OCI-LY7 (cell line): ENCODE measurements at regions not wholly inside any gene's neighbourhood (a gene's known extent, or its start where the extent isn't known, plus 50 kb on each side); places are given as distances from the start of the nearest gene placed in this dataset.

Experiments
- BruUV-seq: library from RNA; stranded (reverse); fragments of 400-500 nt; replicated peaks from 2 replicates; lab custom pipeline; 2021; lab: Mats Ljungman, UMichigan
- CTCF ChIA-PET: fragments of 300-600 bp; sonication (Branson Sonifier 250); formaldehyde crosslinking; loops from one replicate; lab custom pipeline; 2022; ENCODE audit warnings: antibody characterized with exemption; ENCODE audit not compliant: unreplicated experiment; lab: Charles Lee
- POLR2A ChIA-PET: fragments of 300-600 bp; sonication (Branson Sonifier 250); formaldehyde crosslinking; loops from one replicate; lab custom pipeline; 2022; ENCODE audit warnings: antibody characterized with exemption; lab: Charles Lee
- DNase-seq: peaks from one replicate; pipeline ENCODE4 v3.0.0-alpha.2; 2015; ENCODE audit warnings: low spot score
- H2AFZ ChIP-seq: fragments of 200-600 bp; sonication (generic), shearing (Covaris generic); 2 replicates; pipeline ENCODE4 v1.6.1; 2014; ENCODE audit warnings: mild to moderate bottlenecking, antibody characterized with exemption, low read length, moderate library complexity
- H3K27ac ChIP-seq: fragments of 200-600 bp; sonication (generic); 2 replicates; pipeline ENCODE4 v1.5.1; 2014; ENCODE audit warnings: mixed run types, low read depth, mild to moderate bottlenecking, moderate library complexity, low read length, inconsistent platforms; ENCODE audit not compliant: poor library complexity, severe bottlenecking
- H3K36me3 ChIP-seq: fragments of 200-600 bp; sonication (generic); 2 replicates; pipeline ENCODE4 v1.6.1; 2014; ENCODE audit warnings: mild to moderate bottlenecking, antibody characterized with exemption, low read length, moderate library complexity, mixed read lengths; ENCODE audit not compliant: insufficient read depth
- H3K4me1 ChIP-seq: fragments of 200-600 bp; sonication (generic); 2 replicates; pipeline ENCODE4 v1.5.1; 2014; ENCODE audit warnings: mild to moderate bottlenecking, low read length; ENCODE audit not compliant: insufficient read depth, poor library complexity, severe bottlenecking
- H3K4me2 ChIP-seq: fragments of 200-600 bp; sonication (generic); 2 replicates; pipeline ENCODE4 v1.6.1; 2014; ENCODE audit warnings: mild to moderate bottlenecking, low read length
- H3K4me3 ChIP-seq: fragments of 200-600 bp; sonication (generic); 2 replicates; pipeline ENCODE4 v1.5.1; 2014; ENCODE audit warnings: mild to moderate bottlenecking, low read depth, low read length; ENCODE audit not compliant: poor library complexity, severe bottlenecking
- H3K79me2 ChIP-seq: fragments of 200-600 bp; sonication (generic); 2 replicates; pipeline ENCODE4 v1.6.1; 2016; ENCODE audit warnings: low read depth, mild to moderate bottlenecking, low read length, moderate library complexity, mixed read lengths; ENCODE audit not compliant: insufficient read depth
- H3K9me2 ChIP-seq: fragments of 200-600 bp; sonication (generic); 2 replicates; pipeline ENCODE4 v1.6.1; 2016; ENCODE audit warnings: mild to moderate bottlenecking, low read length, mixed read lengths; ENCODE audit not compliant: insufficient read depth
- H3K9me3 ChIP-seq: fragments of 200-600 bp; sonication (generic); 2 replicates; pipeline ENCODE4 v1.6.1; 2014; ENCODE audit warnings: mild to moderate bottlenecking, mixed run types, low read length, mixed read lengths
- H4K20me1 ChIP-seq: fragments of 200-600 bp; sonication (generic); 2 replicates; pipeline ENCODE4 v1.6.1; 2014; ENCODE audit warnings: mild to moderate bottlenecking, antibody characterized with exemption, low read length, moderate library complexity, mixed read lengths; ENCODE audit not compliant: insufficient read depth
- CTCF ChIP-seq: fragments of 200-600 bp; sonication (generic); conservative IDR thresholded peaks from 2 replicates; pipeline ENCODE4 v1.5.1; 2014; ENCODE audit warnings: mild to moderate bottlenecking, antibody characterized with exemption, low read length, moderate library complexity, mixed read lengths
- EZH2phosphoT487 ChIP-seq: fragments of 200-600 bp; sonication (generic); IDR thresholded peaks from 2 replicates; pipeline ENCODE4 v1.6.1; 2018; ENCODE audit warnings: low read depth, borderline replicate concordance, mild to moderate bottlenecking, mixed run types, antibody characterized with exemption, low read length, moderate library complexity, mixed read lengths
- intact Hi-C: fragments of 100-400 bp; cut with micrococcal nuclease; formaldehyde crosslinking; loops from one replicate; pipeline ENCODE4 v1.10.0; 2022; ENCODE audit not compliant: unreplicated experiment

GRCh38 chr6:139920027-139920775 is 545.8 kb upstream of the CITED2 start:
- no peak overlapping the region for H2AFZ ChIP-seq
- no peak overlapping the region for H3K4me2 ChIP-seq
- ChIA-PET POLR2A (interaction anchor here (1.4 kb wide), 1 partner anchor 10 kb away, joined by 3 read pairs; no protein-coding TSS in a partner anchor), CTCF (interaction anchor here (0.5 kb wide), 1 partner anchor 43 kb away, joined by 3 read pairs; no protein-coding TSS in a partner anchor)
- intact Hi-C loops: no loop called here
- H3K4me1 ChIP-seq: no peaks in the 10 kb centered on the region
- no peaks in the 10 kb centered on the region; the same call in 1 of the 2 replicates for H3K9me2 ChIP-seq
- H3K4me3 ChIP-seq: no peak overlapping the region
- H3K27ac ChIP-seq: no peak overlapping the region
- no peaks in the 10 kb centered on the region for H3K36me3 ChIP-seq
- no peaks in the 10 kb centered on the region for H4K20me1 ChIP-seq
- BruUV-seq: no TSS peak
- H3K79me2 ChIP-seq: no peaks in the 10 kb centered on the region
- DNase-seq: no peak
- TF ChIP-seq CTCF: no peak
- TF ChIP-seq EZH2phosphoT487: no peak
- no peaks in the 10 kb centered on the region for H3K9me3 ChIP-seq

GRCh38 chr6:139919107-139920026 is 544.9 kb upstream of the CITED2 start:
- POLR2A ChIA-PET: interaction anchor here (1.4 kb wide), 1 partner anchor 11 kb away, joined by 3 read pairs; no protein-coding TSS in a partner anchor
- no peak overlapping the region for H3K27ac ChIP-seq

More at GRCh38 chr6:139919107-139920026, 544.9 kb upstream of the CITED2 start:
- H3K4me3 ChIP-seq: no peak overlapping the region
- H4K20me1 ChIP-seq: no peaks in the 10 kb centered on the region
- no peak overlapping the region for H3K4me2 ChIP-seq
- intact Hi-C loops: no loop called here
- no peaks in the 10 kb centered on the region for H3K79me2 ChIP-seq
- TF ChIP-seq CTCF (no peak), EZH2phosphoT487 (no peak)
- no peaks in the 10 kb centered on the region; the same call in 1 of the 2 replicates for H3K9me2 ChIP-seq
- no peak for DNase-seq
- CTCF ChIA-PET: interaction anchor here (0.5 kb wide), 1 partner anchor 44 kb away, joined by 3 read pairs; no protein-coding TSS in a partner anchor
- no peaks in the 10 kb centered on the region for H3K36me3 ChIP-seq
- no TSS peak for BruUV-seq
- no peaks in the 10 kb centered on the region for H3K9me3 ChIP-seq
- no peaks in the 10 kb centered on the region for H3K4me1 ChIP-seq
- no peak overlapping the region for H2AFZ ChIP-seq
